Erythroblast (primary cell): ENCODE measurements at regions not wholly inside any gene's neighbourhood (a gene's known extent, or its start where the extent isn't known, plus 50 kb on each side); places are given as distances from the start of the nearest gene placed in this dataset.

Source experiments
- DNase-seq, 2 experiments: peaks; one replicate each; lab custom pipeline; 2025; lab: John Stamatoyannopoulos, UW
- GATA1 ChIP-seq: IDR thresholded peaks from 2 replicates; pipeline ENCODE4 v1.6.1; 2011; ENCODE audit warnings: low read depth, mild to moderate bottlenecking, control low read depth, low read length, moderate library complexity
- POLR2A ChIP-seq: IDR thresholded peaks from 2 replicates; pipeline ENCODE4 v1.6.1; 2011; ENCODE audit warnings: mild to moderate bottlenecking, low read length

- DNase-seq: no peak
- TF ChIP-seq POLR2A: no peak
- no peak for TF ChIP-seq GATA1
These were observed 1607.0 kb downstream of the RPA4 start for GRCh38 chrX:98490670-98491069.

- no peak for DNase-seq
- TF ChIP-seq POLR2A (no peak), GATA1 (no peak)
These were observed 1617.7 kb downstream of the RPA4 start for GRCh38 chrX:98501426-98501825.

- no peak for DNase-seq
- TF ChIP-seq POLR2A: no peak
- TF ChIP-seq GATA1: no peak
These were observed 1623.2 kb downstream of the RPA4 start for GRCh38 chrX:98506907-98507306.

GRCh38 chrX:98514032-98514431 is 1630.3 kb downstream of the RPA4 start:
- no peak for TF ChIP-seq GATA1
- no peak for TF ChIP-seq POLR2A
- DNase-seq: no peak

GRCh38 chrX:98516120-98516519 is 1632.4 kb downstream of the RPA4 start:
- no peak for DNase-seq
- TF ChIP-seq POLR2A (no peak), GATA1 (no peak)

GRCh38 chrX:98523026-98523425 is 1639.3 kb downstream of the RPA4 start:
- DNase-seq: no peak
- TF ChIP-seq GATA1 (no peak), POLR2A (no peak)

GRCh38 chrX:98523521-98523920 is 1639.8 kb downstream of the RPA4 start:
- no peak for DNase-seq
- TF ChIP-seq GATA1 (no peak), POLR2A (no peak)

GRCh38 chrX:98548519-98548918 is 1664.8 kb downstream of the RPA4 start:
- DNase-seq: no peak
- TF ChIP-seq GATA1 (no peak), POLR2A (no peak)

GRCh38 chrX:98568795-98569194 is 1685.1 kb downstream of the RPA4 start:
- no peak for DNase-seq

GRCh38 chrX:98605941-98606340 is 1722.2 kb downstream of the RPA4 start:
- TF ChIP-seq GATA1 (no peak), POLR2A (no peak)
- DNase-seq: no peak

More at GRCh38 chrX:98568795-98569194, 1685.1 kb downstream of the RPA4 start:
- no peak for TF ChIP-seq POLR2A
- no peak for TF ChIP-seq GATA1

GRCh38 chrX:98607739-98608138 is 1724.0 kb downstream of the RPA4 start:
- no peak for TF ChIP-seq GATA1
- DNase-seq: no peak

GRCh38 chrX:98627645-98628044 is 1743.9 kb downstream of the RPA4 start:
- TF ChIP-seq POLR2A (no peak), GATA1 (no peak)

GRCh38 chrX:98637451-98637850 is 1753.7 kb downstream of the RPA4 start:
- TF ChIP-seq GATA1: no peak
- no peak for TF ChIP-seq POLR2A
- DNase-seq: no peak

More at GRCh38 chrX:98627645-98628044, 1743.9 kb downstream of the RPA4 start:
- DNase-seq: no peak

GRCh38 chrX:98646351-98646750 is 1762.6 kb downstream of the RPA4 start:
- DNase-seq: no peak
- TF ChIP-seq POLR2A (no peak), GATA1 (no peak)

GRCh38 chrX:98654565-98654964 is 1755.5 kb downstream of the PCDH19 start:
- TF ChIP-seq GATA1 (no peak), POLR2A (no peak)

More at GRCh38 chrX:98654565-98654964, 1755.5 kb downstream of the PCDH19 start:
- no peak for DNase-seq
